ENCODE measurements at regions not wholly inside any gene's neighbourhood (a gene's known extent, or its start where the extent isn't known, plus 50 kb on each side); places are given as distances from the start of the nearest gene placed in this dataset.

DNA sequence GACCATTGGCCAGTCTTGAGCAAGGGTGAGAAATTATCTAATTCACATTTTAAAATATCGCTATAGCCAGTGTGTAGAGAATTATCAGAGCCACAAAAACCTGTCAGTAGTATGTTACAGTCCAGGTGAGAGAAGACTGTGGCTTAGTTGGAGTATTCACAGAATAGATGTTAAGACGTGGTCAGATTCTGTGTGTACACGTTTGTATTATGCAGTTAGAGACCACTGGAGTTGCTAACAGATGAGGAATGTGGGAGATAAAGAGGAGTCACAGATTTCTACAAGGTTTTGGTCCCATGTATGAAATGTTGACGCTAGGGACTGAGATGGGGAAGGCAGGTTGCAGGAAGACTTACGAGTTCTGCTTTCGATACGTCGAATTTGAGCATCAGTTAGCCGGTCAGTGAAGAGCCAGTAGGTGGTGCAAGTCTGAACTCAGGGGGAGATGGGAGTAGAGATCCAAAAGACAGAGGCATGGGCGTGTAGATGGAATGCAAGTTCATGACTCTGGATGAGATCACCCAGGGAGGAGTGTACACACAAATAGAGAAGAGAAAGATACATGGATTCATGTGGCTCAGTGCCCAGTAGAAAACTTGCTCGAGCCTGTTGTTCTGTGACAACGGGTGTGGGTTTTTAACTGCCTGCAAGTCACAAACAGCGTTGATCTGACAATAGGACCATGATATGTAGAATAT is 114.8 kb upstream of the FLRT2 start:
- DNase-seq (ENCODE audit: low read depth), result peak; percentile 6

- no peak for DNase-seq (ENCODE audit: low read depth)
Observed at GRCh38 chr14:85416771-85417170, 113.2 kb upstream of the FLRT2 start.

DNA sequence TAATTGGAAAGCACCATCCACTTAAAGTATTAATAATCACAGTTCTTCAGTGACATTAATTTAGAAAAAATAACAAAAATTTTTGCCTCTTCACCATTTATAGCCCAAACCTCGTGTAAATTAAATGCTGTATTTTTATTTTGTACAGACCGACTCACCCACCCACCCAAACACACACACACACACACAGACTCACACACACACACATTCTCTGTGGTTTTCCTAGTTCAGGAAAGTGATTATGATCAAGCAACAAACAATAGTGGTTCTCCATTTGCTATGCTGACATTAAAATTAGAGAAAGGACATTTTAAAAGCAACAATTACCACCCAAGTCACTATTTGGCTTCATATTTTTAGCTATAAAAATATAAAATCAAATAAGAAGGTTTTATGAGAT is 112.5 kb upstream of the FLRT2 start:
- no peak for DNase-seq (ENCODE audit: low read depth)

GRCh38 chr14:85418721-85419120 is 111.2 kb upstream of the FLRT2 start:
- no peak for DNase-seq (ENCODE audit: low read depth)

GRCh38 chr14:85420278-85420677 is 109.7 kb upstream of the FLRT2 start:
- DNase-seq (ENCODE audit: low read depth), result no peak

- no peak for DNase-seq (ENCODE audit: low read depth)
Observed at GRCh38 chr14:85420707-85421106, 109.2 kb upstream of the FLRT2 start.

GRCh38 chr14:85421186-85421877 is 108.6 kb upstream of the FLRT2 start:
- no peak for DNase-seq (ENCODE audit: low read depth)

DNA sequence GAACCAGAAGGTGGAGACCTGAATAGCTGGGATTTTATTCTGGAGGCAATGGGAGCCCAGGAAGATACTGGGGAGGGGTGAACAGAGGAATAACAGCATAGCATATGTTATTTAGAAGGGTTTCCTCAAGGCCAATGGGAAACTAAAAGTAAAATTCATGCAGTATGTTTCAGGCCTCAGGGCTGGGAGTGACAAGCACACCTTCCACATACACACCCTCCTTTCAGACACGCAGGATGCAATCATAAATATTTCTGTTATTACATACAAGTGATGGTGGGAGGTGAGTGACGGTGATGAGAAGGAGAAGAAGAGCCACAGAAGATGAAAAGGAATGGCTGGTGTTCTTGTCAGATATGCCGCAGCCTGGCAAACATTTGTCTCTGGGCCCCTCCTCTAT is 106.1 kb upstream of the FLRT2 start:
- DNase-seq (ENCODE audit: low read depth), result no peak

DNA sequence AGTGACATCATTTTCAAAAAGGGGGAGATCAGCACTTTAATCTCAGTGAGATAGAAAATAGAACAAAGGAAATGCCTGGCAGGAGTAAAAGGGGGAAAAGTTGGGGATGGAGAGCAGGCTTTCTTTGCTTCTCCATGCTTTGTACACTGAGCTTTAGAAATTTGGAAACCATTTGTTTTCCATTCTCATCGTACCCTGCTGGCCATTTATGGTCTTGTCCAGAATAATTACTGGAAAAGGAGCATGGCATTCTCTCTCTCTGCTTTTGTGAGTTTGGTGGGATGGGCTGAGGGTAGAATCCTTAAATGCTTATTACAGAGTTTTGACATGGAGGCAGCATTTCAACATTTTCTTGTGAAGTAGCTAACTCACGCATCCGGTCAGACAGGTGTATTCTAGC is 104.4 kb upstream of the FLRT2 start:
- no peak for DNase-seq (ENCODE audit: low read depth)

DNA sequence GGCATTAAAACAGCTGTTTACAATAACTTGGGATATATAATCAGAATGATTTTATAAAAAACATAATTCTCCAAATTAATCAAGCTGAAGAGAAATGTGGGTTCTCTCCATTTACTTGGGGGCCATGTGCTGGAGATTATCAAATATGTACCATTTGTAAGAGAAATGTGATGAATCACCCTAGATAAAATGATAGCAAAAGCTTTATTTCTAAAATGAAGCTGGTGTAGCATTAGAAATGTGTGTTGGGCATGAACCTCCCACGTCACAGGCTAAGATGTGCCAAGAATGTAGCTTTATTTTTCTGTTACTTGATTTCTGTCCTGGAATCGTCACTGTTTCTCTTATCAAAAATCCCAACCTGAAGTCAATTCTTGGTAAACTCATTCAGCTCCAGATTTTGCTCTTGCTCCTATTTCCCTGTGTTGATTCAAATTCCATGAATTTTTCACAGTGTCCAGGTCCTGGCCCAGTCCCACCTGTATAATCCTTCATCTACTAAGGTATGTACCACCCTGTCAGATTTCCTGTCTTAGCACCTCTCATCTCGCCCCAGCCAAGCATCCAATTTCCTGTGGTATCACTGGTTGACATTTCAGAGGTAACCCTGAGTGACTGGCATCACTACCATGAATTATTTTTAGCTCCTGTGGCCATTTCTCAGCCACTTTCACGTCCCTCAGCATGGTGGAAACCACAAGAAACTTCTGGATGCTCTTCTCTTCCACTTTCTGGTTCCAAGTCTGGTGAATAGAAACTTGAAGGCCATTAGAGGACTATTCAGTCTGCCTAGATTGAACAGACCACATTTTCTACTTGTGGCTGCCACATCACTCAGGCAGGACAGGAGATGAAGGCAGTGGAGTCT is 103.6 kb upstream of the FLRT2 start:
- no peak for DNase-seq (ENCODE audit: low read depth)

- no peak for DNase-seq (ENCODE audit: low read depth)
Observed at GRCh38 chr14:85428926-85429325, 101.0 kb upstream of the FLRT2 start.

- no peak for DNase-seq (ENCODE audit: low read depth)
Observed at GRCh38 chr14:85437148-85437547, 92.8 kb upstream of the FLRT2 start.

GRCh38 chr14:85438001-85438400 is 91.9 kb upstream of the FLRT2 start:
- DNase-seq (ENCODE audit: low read depth), result no peak

DNA sequence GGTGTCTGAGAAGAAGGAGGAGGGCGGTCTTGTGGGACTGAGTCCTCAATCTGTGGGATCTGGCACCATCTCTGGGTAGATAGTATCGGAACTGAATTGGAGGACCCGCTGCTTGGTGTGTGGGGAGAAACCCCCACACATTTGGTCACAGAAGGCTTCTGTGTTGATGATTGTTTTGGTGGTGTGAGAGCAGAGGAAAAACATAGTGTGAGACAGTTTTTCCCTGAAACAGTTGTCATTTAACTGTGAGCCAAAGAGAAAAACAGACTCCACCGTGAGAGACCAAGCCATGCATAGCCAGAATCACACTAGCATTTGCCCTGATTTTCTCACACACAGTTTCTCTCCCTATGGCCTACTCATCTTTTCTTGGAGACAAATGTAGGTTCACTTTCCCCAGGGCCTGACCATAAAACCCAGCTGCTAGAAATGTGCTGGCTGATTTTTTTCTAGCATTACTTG is 91.4 kb upstream of the FLRT2 start:
- no peak for DNase-seq (ENCODE audit: low read depth)

DNA sequence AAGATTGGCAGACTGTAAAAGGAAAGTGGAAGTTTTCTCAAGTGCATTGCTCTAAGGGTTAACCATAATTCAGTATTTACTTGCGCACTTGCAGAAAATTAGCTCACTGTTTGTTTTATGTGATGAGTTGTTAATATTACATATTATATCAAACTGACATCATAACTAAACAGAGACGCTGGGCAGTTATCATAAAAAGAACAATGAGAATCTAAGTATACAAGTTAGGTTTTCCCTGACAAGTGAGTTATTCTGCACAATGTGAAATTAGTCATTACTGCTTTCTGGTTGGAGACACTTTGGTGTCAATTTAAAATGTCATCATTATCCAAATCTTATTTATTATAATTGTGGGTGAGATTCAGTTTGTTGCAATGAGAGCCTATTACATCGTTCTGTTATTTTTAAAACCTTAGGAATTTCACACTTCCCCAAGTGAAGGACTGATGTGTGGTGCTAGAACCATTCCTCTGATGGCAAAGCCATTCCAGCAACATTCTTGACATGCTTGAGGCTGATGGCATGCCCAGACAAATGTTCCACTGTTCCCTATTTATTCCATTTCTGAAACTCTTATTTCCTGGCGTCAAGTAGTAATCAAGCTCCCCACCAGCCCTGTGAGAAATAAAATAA is 90.1 kb upstream of the FLRT2 start:
- DNase-seq (ENCODE audit: low read depth), result no peak

DNA sequence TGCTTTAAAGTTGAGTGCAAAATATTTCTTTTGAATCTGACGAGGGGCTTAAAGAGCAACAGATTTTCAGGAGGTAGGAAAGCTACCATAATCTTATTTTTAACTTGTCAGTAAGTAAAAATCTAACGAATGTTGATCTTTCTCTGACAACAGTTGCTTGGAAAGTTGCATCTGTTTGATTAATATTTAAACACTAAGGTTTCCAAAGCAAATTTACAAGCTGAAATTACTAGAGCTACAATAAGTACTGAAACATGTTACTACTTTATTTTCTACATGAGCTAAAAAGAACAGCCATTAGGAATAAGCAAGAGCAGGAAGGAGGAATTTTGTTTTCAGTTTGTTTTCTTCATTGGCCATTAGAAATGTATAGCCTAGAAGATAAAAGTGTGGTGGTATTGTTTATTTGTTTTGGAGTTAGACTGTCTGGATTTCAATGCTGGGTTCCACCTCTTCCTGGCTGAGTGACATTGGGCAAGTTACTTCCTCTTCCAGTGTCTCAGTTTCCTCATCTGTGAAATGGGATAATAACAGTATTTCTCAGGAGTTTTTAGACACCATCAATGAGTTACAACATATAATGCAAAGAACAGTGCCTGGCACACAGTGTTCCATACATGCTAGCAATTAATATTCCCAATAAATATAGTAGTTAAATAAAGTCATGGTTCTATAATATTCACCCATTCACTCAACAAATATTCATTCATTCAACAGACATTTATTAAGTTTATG is 87.9 kb upstream of the FLRT2 start:
- no peak for DNase-seq (ENCODE audit: low read depth)

GRCh38 chr14:85442996-85443395 is 86.9 kb upstream of the FLRT2 start:
- DNase-seq (ENCODE audit: low read depth), result no peak

- peak; percentile 0 for DNase-seq (ENCODE audit: low read depth)
Observed at GRCh38 chr14:85444635-85445034, 85.3 kb upstream of the FLRT2 start.

GRCh38 chr14:85445151-85445795 is 84.7 kb upstream of the FLRT2 start:
- DNase-seq (ENCODE audit: low read depth), result no peak

DNA sequence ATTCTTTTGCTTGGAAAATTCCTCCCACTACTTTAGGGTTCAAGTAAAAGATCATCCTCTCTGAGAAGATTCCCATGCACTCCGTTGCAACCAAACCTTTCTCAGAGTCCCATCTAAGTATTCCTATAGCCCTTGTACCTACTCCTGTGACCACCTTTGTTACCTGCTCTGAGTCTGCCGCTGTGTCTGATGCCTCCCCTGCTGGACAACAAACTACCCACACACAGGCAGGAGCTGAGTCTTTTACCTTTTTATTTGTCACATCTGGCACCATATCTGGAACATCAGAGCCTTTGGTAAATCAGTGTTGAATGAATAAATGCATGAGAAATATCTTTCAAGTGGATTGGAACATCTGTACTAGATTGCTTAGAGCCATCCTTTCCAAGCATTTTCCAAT is 82.1 kb upstream of the FLRT2 start:
- no peak for DNase-seq (ENCODE audit: low read depth)

DNA sequence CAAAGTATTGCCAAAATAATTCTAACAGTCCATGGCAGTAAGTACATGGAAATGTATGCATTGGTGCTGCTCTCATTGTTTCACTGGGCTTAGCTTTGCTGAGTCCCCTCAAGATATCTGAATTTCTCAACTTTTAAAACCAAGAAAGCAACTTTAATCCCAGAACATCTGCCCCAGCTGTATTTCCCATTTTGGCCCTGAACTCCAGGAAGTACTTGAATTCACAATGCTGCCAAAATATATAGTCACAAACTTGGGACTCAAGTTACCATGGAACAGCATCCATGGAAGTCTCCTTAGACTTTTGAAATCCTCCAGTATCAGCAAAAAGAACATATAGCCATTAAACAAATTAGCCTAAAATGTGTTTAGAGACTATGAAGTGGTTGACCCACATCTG is 78.5 kb upstream of the FLRT2 start:
- no peak for DNase-seq (ENCODE audit: low read depth)

All from M059J (cell line).